Lung (tissue), 11 donors: ENCODE measurements at regions not wholly inside any gene's neighbourhood (a gene's known extent, or its start where the extent isn't known, plus 50 kb on each side); places are given as distances from the start of the nearest gene placed in this dataset.

ENCODE experiments used
- ATAC-seq: fragments of 200-7000 bp; cut with Tn5 transposase; one replicate; pipeline ENCODE4 v1.9.1; 2020; ENCODE audit warnings: moderate number of reproducible peaks; ENCODE audit not compliant: insufficient read depth, low FRiP score
- DNase-seq, 3 donors: peaks; one replicate each; pipeline ENCODE4 v3.0.0-alpha.2; 2013 to 2017
- H3K27ac ChIP-seq, 2 donors: one replicate each; pipeline ENCODE4 v1.5.1; 2013; ENCODE audit warnings: mild to moderate bottlenecking in 2 of 2, moderate library complexity in 2 of 2, control low read depth in 1 of 2, inconsistent platforms in 1 of 2, low read depth in 1 of 2, low read length in 1 of 2
- H3K27me3 ChIP-seq, 3 donors: one replicate each; pipeline ENCODE4 v1.5.1; 2013; ENCODE audit warnings: low read length in 2 of 3; ENCODE audit not compliant: control insufficient read depth in 3 of 3, insufficient read depth in 3 of 3
- H3K36me3 ChIP-seq, 4 donors: one replicate each; pipeline ENCODE4 v1.5.1; 2013; ENCODE audit warnings: low read length in 4 of 4, mild to moderate bottlenecking in 1 of 4, moderate library complexity in 1 of 4; ENCODE audit not compliant: control insufficient read depth in 4 of 4, insufficient read depth in 4 of 4
- H3K4me1 ChIP-seq, 5 donors: one replicate each; pipeline ENCODE4 v1.5.1; 2013; ENCODE audit warnings: low read length in 5 of 5, mild to moderate bottlenecking in 2 of 5, moderate library complexity in 1 of 5; ENCODE audit not compliant: control insufficient read depth in 5 of 5, insufficient read depth in 5 of 5
- H3K4me3 ChIP-seq: one replicate; pipeline ENCODE4 v1.5.1; 2013; ENCODE audit warnings: mild to moderate bottlenecking, control low read depth, moderate library complexity
- H3K9ac ChIP-seq, 2 donors: one replicate each; pipeline ENCODE4 v1.5.1; 2013; ENCODE audit warnings: low read length in 2 of 2, control low read depth in 1 of 2; ENCODE audit not compliant: insufficient read depth in 1 of 2
- H3K9me3 ChIP-seq, 4 donors: one replicate each; pipeline ENCODE4 v1.5.1; 2013; ENCODE audit warnings: low read length in 3 of 4, mild to moderate bottlenecking in 1 of 4, moderate library complexity in 1 of 4; ENCODE audit not compliant: control insufficient read depth in 4 of 4, insufficient read depth in 3 of 4
- CTCF ChIP-seq: IDR thresholded peaks from 2 replicates; pipeline ENCODE4 v1.5.1; 2012; ENCODE audit warnings: mild to moderate bottlenecking; ENCODE audit errors: control extremely low read depth, extremely low read depth
- WGBS, 2 donors: extraction: QIAGEN DNeasy Blood & Tissue Kit; methylation state at CpG; one replicate each; pipeline ENCODE4 v1.1.7; 2013; 5-methylcytosine and 5-hydroxymethylcytosine counted together
- donor health status: control.
- donor health status: control.
- donor health status: Bipolar disorder and iron deficiency.
- donor health status: healthy.
- donor health status: DM: yes; HTN: yes; CAD: no.

GRCh38 chr18:73164430-73164829, 296.6 kb upstream of the NETO1 start:
- DNase-seq (no peak), ATAC-seq (no peak)
- Histone ChIP-seq H3K27me3 (no peaks in the 10 kb centered on the region), H3K36me3 (no peaks in the 10 kb centered on the region), H3K27ac (no peak overlapping the region), H3K4me1 (no peaks in the 10 kb centered on the region), H3K9me3 (no peaks in the 10 kb centered on the region), H3K4me3 (no peak overlapping the region), H3K9ac (no peak overlapping the region)
- no peak for TF ChIP-seq CTCF
- 80 to 91% methylated on average over 3 of the region's 3 CpGs for WGBS, 2 donors

GRCh38 chr18:73163236-73163635, 295.4 kb upstream of the NETO1 start:
- 67 to 77% methylated on average over 1 of the region's 1 CpG for WGBS, 2 donors
- no peak for TF ChIP-seq CTCF

GRCh38 chr18:73156117-73156516, 288.3 kb upstream of the NETO1 start:
- Histone ChIP-seq H3K27me3 (no peaks in the 10 kb centered on the region), H3K9ac (no peak overlapping the region), H3K36me3 (no peaks in the 10 kb centered on the region), H3K4me3 (no peak overlapping the region), H3K4me1 (no peaks in the 10 kb centered on the region), H3K27ac (no peak overlapping the region), H3K9me3 (no peaks in the 10 kb centered on the region)
- TF ChIP-seq CTCF = no peak
- DNase-seq (no peak), ATAC-seq (no peak)

More at GRCh38 chr18:73163236-73163635, 295.4 kb upstream of the NETO1 start:
- no peaks in the 10 kb centered on the region for H3K9me3 ChIP-seq
- no peak overlapping the region for H3K9ac ChIP-seq
- H3K27me3 ChIP-seq = no peaks in the 10 kb centered on the region
- ATAC-seq (no peak), DNase-seq (no peak)
- no peak overlapping the region for H3K27ac ChIP-seq
- no peaks in the 10 kb centered on the region for H3K4me1 ChIP-seq
- H3K4me3 ChIP-seq = no peak overlapping the region
- H3K36me3 ChIP-seq = no peaks in the 10 kb centered on the region

- WGBS, 2 donors = 57 to 79% methylated on average over 2 of the region's 2 CpGs
- DNase-seq = peak in 1 of 3 donors; percentile 5
Observed at GRCh38 chr18:73153271-73153670, 285.5 kb upstream of the NETO1 start.

More at GRCh38 chr18:73153271-73153670, 285.5 kb upstream of the NETO1 start:
- no peak overlapping the region for H3K9ac ChIP-seq
- H3K4me1 ChIP-seq = no peaks in the 10 kb centered on the region
- H3K36me3 ChIP-seq = no peaks in the 10 kb centered on the region
- H3K4me3 ChIP-seq = no peak overlapping the region
- ATAC-seq = no peak
- no peak for TF ChIP-seq CTCF
- H3K9me3 ChIP-seq = no peaks in the 10 kb centered on the region
- no peak overlapping the region for H3K27ac ChIP-seq
- no peaks in the 10 kb centered on the region for H3K27me3 ChIP-seq
